GM19324 (cell line): ENCODE measurements at regions not wholly inside any gene's neighbourhood (a gene's known extent, or its start where the extent isn't known, plus 50 kb on each side); places are given as distances from the start of the nearest gene placed in this dataset.

Source experiments
- ATAC-seq: cut with Tn5 transposase; IDR thresholded peaks from one replicate; pipeline ENCODE4 v1.9.1; 2021; ENCODE audit warnings: mild to moderate bottlenecking, moderate library complexity; ENCODE audit not compliant: unreplicated experiment, low FRiP score

GRCh38 chr2:42851740-42852250, 59.4 kb upstream of the HAAO start:
- no peak for ATAC-seq

GRCh38 chr2:42851186-42851585, 58.8 kb upstream of the HAAO start:
- ATAC-seq = no peak

DNA sequence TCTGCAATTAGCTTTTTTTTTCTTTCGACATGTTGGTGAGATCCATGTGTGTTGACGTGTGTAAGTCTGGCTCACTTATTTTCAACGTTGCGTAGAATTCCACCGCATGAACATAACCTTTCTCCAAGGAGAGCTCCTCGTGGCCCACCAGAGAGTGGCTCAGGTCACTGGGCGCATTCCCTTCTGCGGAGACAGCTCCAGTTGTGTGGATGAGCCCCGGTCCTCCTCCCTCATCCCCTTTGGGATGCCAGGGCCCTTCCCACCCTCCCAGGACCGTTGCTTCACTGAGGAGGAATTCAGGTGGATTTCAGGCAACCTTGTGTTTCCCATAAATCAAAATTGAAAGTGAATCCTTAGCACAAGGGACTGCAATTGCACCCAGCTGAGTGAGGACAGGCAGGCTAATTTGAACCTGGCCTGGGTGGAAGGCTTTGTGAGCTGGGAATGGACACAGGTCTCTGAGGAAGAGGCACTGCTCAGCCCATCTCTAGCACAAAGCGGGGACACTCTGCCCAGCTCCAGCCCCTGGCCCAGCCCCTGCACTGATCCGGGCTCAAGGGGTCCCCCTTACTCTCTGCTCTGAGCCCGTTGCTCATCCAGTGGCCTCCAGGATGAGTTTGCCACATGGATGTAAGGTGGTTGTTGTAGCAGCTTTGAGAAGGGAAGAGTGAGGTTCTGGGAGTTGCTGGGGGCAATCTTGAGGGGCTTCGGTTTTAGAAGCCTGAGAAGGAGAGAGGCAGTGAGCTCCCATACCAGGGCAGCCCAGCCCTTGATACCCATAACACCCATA, 57.8 kb upstream of the HAAO start:
- ATAC-seq = no peak

GRCh38 chr2:42849311-42849710, 56.9 kb upstream of the HAAO start:
- no peak for ATAC-seq

DNA sequence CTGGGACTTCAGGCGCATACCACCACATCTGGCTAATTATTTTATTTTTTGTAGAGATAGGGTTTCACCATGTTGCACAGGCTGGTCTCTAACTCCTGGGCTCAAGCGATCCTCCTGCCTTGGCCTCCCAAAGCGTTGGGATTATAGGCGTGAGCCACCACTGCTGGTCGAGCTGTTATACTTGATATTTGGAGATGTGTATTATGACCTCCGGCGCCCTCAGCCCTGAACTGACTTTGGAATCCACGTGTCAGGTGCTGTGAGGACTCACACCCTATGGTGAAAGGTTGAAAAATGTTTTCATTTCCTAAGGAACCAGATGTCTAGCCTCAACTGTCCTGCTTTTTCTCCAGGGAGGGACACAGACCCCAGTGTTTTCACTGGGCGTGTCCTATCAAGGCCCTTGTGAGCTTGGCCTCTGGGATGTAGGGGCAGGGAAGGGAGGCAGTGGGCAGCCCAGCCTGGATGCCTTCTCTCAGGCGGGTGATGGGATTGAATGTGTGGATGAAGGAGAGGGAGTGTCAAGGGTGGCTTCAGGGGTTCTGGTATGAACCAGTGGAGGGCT, 56.4 kb upstream of the HAAO start:
- ATAC-seq = no peak

- no peak for ATAC-seq
These were observed 55.9 kb upstream of the HAAO start for GRCh38 chr2:42848265-42848664.

DNA sequence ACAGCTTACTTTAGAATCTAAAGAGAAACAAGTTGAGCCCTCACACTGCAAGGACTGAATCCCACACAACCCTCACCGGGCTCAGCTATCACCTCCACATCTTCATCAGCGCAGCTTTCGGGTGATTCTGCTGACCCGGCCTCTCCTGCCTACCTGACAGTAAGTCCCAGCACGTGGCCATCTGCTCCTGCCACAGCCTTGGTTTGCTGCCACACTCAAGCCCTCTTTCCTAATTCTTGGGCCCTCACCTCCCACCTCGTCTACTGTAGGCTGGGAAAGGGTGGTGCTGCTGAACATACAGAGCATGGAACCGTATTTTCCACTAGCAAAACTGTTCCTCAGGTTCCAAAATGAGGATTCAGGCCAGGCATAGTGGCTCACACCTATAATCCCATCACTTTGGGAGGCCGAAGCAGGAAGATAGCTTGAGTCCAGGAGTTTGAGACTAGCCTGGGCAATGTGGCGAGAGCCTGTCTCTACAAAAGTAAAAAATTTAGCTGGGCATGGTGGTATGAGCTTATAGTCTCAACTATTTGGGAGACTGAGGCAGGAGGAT, 55.3 kb upstream of the HAAO start:
- no peak for ATAC-seq

DNA sequence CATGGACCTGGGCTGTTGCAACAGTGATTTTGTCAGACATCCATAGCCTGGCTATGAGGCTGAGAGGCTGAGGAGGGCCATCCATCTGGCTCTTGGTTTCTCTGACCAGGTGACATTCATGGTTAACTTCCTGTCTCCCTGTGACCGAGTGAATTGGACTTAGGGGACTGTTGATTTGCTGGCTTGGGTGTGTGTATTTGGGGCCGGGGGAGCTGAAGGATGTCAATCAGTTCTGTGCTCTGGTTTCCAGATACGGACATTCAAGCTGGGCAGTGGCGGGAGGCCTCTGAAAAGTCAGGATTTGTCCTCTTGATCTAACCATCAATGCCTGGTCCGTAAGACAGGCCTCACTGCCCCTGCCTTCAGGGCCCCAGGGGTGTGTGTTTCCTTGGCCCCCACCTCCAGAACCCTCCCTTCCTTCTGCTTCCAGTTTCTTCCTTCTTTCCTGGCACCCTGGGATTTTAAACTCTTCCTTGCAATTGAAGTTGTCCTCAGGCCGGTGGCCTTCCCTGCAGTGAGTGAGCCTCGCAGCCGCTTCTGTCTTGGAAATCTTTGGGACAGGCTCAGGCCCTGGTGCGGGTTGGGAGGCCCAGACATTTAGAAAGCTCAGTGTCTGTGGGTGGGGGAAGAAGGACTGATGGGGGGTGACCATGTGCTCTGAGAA, 54.7 kb upstream of the HAAO start:
- ATAC-seq = no peak

DNA sequence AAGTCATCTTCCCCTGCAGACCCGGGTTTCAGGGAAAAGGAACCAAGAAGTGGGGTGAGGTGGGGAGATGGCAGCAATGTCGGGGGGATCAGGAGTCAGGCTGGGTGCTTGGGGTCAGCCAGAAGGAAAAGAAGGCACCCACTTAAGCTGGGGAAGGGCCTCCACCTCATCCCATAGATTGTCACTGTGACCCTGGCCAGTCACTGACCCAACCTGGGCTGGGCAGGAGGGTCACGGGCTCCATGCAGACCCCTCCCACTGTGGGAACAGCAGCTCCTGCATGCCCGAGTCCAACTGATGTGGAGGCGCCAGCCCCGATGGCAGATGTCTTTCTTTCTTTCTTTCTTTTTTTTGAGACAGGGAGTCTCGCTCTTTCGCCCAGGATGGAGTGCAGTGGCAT, 53.6 kb upstream of the HAAO start:
- no peak for ATAC-seq

- no peak for ATAC-seq
These were observed 52.8 kb upstream of the HAAO start for GRCh38 chr2:42844901-42845821.

DNA sequence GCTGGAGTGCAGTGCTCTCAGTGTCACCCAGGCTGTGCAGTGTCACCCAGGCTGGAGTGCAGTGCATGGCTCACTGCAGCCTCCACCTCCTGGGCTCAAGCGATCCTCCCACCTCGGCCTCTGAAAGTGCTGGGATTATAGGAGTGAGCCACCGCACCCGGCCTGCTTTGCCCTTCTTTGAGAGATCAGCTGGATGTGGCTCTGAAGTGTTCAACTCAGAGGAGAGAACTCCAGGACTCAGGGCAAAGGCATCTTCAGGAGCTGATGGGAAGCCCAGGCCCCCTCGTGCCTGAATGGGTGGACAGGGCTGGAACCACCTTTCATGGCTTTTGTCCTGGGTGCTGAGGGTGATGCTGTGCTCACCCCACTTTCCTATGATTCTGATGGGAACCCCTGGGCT, 52.0 kb upstream of the HAAO start:
- no peak for ATAC-seq

GRCh38 chr2:42843611-42844010, 51.2 kb upstream of the HAAO start:
- no peak for ATAC-seq

DNA sequence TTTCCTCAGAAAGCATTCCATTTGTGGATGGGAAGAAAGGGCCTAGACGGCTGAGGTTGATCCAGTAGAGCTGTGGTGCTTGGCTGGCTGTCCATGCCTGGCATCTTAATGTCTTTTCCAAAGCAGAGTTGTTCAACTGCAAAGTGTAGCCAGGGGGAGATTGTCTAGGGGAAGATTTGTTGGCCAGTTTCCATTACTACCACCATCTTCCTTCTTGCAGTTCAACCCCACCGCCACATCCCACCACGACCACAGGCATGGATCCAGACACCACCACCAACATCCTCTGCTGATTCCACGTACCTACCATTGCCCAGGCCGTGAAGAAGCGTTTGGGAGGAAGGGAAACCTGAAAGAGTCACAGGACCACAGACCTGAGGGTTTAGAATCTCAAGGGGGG, 50.7 kb upstream of the HAAO start:
- ATAC-seq = no peak

GRCh38 chr2:42842466-42842865, 50.1 kb upstream of the HAAO start:
- no peak for ATAC-seq
